ENCODE measurements at regions not wholly inside any gene's neighbourhood (a gene's known extent, or its start where the extent isn't known, plus 50 kb on each side); places are given as distances from the start of the nearest gene placed in this dataset.

GRCh38 chr22:22109693-22110466 is 127.3 kb upstream of the TOP3B start:
- no peak for DNase-seq
- Histone ChIP-seq H3K36me3 (ENCODE audit: insufficient read depth, low read length) (no peaks in the 10 kb centered on the region), H3K4me1 (ENCODE audit: insufficient read depth, low read length) (peaks cover 17% of the 10 kb centered on the region), H3K27ac (ENCODE audit: low read depth, low read length) (peak overlapping the region; percentile 49), H3K4me3 (ENCODE audit: low read length) (no peak overlapping the region), H3K27me3 (ENCODE audit: insufficient read depth, low read length, poor library complexity, severe bottlenecking) (no peaks in the 10 kb centered on the region), H3K9me3 (ENCODE audit: low read length) (no peaks in the 10 kb centered on the region)
- no peaks in the 10 kb centered on the region for H3K9me3 Mint-ChIP-seq
- H3K27me3 Mint-ChIP-seq, result peaks cover 0 to 6% of the 10 kb centered on the region in 2 donors
- CTCF ChIA-PET, result interaction anchor here (1.2 to 1.3 kb wide), 2 partner anchors 9 to 45 kb away, joined by 3 to 5 read pairs; no protein-coding TSS in a partner anchor
- H3K36me3 Mint-ChIP-seq, result no peaks in the 10 kb centered on the region
- H3K4me1 Mint-ChIP-seq, result peaks cover 10 to 21% (median 13%) of the 10 kb centered on the region in 3 donors
- H3K4me3 Mint-ChIP-seq, result no peak overlapping the region
- POLR2A ChIA-PET, result no interaction called here
- no peak overlapping the region for H3K27ac Mint-ChIP-seq

- Mint-ChIP-seq H3K4me3 (no peak overlapping the region), H3K27me3 (peaks cover 0 to 17% of the 10 kb centered on the region in 2 donors), H3K27ac (no peak overlapping the region), H3K9me3 (no peaks in the 10 kb centered on the region), H3K36me3 (no peaks in the 10 kb centered on the region), H3K4me1 (peaks cover 10 to 19% (median 13%) of the 10 kb centered on the region in 3 donors)
- no peaks in the 10 kb centered on the region for H3K36me3 ChIP-seq (ENCODE audit: insufficient read depth, low read length)
- no peak for DNase-seq
- H3K9me3 ChIP-seq (ENCODE audit: low read length), result no peaks in the 10 kb centered on the region
- H3K4me1 ChIP-seq (ENCODE audit: insufficient read depth, low read length), result peaks cover 15% of the 10 kb centered on the region
- H3K4me3 ChIP-seq (ENCODE audit: low read length), result no peak overlapping the region
- no peak overlapping the region for H3K27ac ChIP-seq (ENCODE audit: low read depth, low read length)
- ChIA-PET POLR2A (no interaction called here), CTCF (no interaction called here)
- no peaks in the 10 kb centered on the region for H3K27me3 ChIP-seq (ENCODE audit: insufficient read depth, low read length, poor library complexity, severe bottlenecking)
Measured at GRCh38 chr22:22106855-22107254, 124.3 kb upstream of the TOP3B start.

- Mint-ChIP-seq H3K4me1 (peaks cover 0 to 4% (median 0%) of the 10 kb centered on the region in 3 donors), H3K4me3 (no peak overlapping the region), H3K9me3 (no peaks in the 10 kb centered on the region), H3K27me3 (peaks cover 0 to 17% of the 10 kb centered on the region in 2 donors), H3K27ac (no peak overlapping the region), H3K36me3 (no peaks in the 10 kb centered on the region)
- Histone ChIP-seq H3K27me3 (ENCODE audit: insufficient read depth, low read length, poor library complexity, severe bottlenecking) (no peaks in the 10 kb centered on the region), H3K4me3 (ENCODE audit: low read length) (no peak overlapping the region), H3K4me1 (ENCODE audit: insufficient read depth, low read length) (peaks cover under 1% of the 10 kb centered on the region), H3K27ac (ENCODE audit: low read depth, low read length) (no peak overlapping the region), H3K36me3 (ENCODE audit: insufficient read depth, low read length) (no peaks in the 10 kb centered on the region), H3K9me3 (ENCODE audit: low read length) (no peaks in the 10 kb centered on the region)
- DNase-seq, result no peak
- ChIA-PET POLR2A (no interaction called here), CTCF (no interaction called here)
Measured at GRCh38 chr22:22105364-22105763, 122.8 kb upstream of the TOP3B start.

GRCh38 chr22:22103078-22103875 is 120.7 kb upstream of the TOP3B start:
- Mint-ChIP-seq H3K4me3 (no peak overlapping the region), H3K27me3 (peaks cover 0 to 17% of the 10 kb centered on the region in 2 donors), H3K4me1 (no peaks in the 10 kb centered on the region), H3K36me3 (no peaks in the 10 kb centered on the region), H3K27ac (no peak overlapping the region), H3K9me3 (no peaks in the 10 kb centered on the region)
- no peaks in the 10 kb centered on the region for H3K4me1 ChIP-seq (ENCODE audit: insufficient read depth, low read length)
- H3K9me3 ChIP-seq (ENCODE audit: low read length), result no peaks in the 10 kb centered on the region
- ChIA-PET CTCF (no interaction called here), POLR2A (no interaction called here)
- DNase-seq, result no peak
- H3K27ac ChIP-seq (ENCODE audit: low read depth, low read length), result no peak overlapping the region
- H3K36me3 ChIP-seq (ENCODE audit: insufficient read depth, low read length), result no peaks in the 10 kb centered on the region
- H3K4me3 ChIP-seq (ENCODE audit: low read length), result no peak overlapping the region
- H3K27me3 ChIP-seq (ENCODE audit: insufficient read depth, low read length, poor library complexity, severe bottlenecking), result no peaks in the 10 kb centered on the region

- no peaks in the 10 kb centered on the region for H3K36me3 ChIP-seq (ENCODE audit: insufficient read depth, low read length)
- no peak overlapping the region for H3K4me3 ChIP-seq (ENCODE audit: low read length)
- Mint-ChIP-seq H3K36me3 (no peaks in the 10 kb centered on the region), H3K9me3 (no peaks in the 10 kb centered on the region), H3K27ac (no peak overlapping the region), H3K27me3 (peaks cover 0 to 21% of the 10 kb centered on the region in 2 donors), H3K4me3 (no peak overlapping the region), H3K4me1 (no peaks in the 10 kb centered on the region)
- ChIA-PET CTCF (interaction anchor here (1.6 kb wide), 1 partner anchor 11 kb away, joined by 3 read pairs; no protein-coding TSS in a partner anchor), POLR2A (no interaction called here)
- H3K9me3 ChIP-seq (ENCODE audit: low read length), result no peaks in the 10 kb centered on the region
- H3K27me3 ChIP-seq (ENCODE audit: insufficient read depth, low read length, poor library complexity, severe bottlenecking), result peaks cover 10% of the 10 kb centered on the region
- no peak overlapping the region for H3K27ac ChIP-seq (ENCODE audit: low read depth, low read length)
- H3K4me1 ChIP-seq (ENCODE audit: insufficient read depth, low read length), result no peaks in the 10 kb centered on the region
- no peak for DNase-seq
Measured at GRCh38 chr22:22099833-22100812, 117.5 kb upstream of the TOP3B start.

GRCh38 chr22:22099194-22099486 is 116.6 kb upstream of the TOP3B start:
- H3K27me3 ChIP-seq (ENCODE audit: insufficient read depth, low read length, poor library complexity, severe bottlenecking), result peaks cover 11% of the 10 kb centered on the region
- H3K4me3 Mint-ChIP-seq, result no peak overlapping the region
- no peak overlapping the region for H3K4me3 ChIP-seq (ENCODE audit: low read length)
- H3K27ac ChIP-seq (ENCODE audit: low read depth, low read length), result no peak overlapping the region
- H3K27me3 Mint-ChIP-seq, result peaks cover 0 to 24% of the 10 kb centered on the region in 2 donors
- H3K36me3 Mint-ChIP-seq, result no peaks in the 10 kb centered on the region
- no peaks in the 10 kb centered on the region for H3K9me3 Mint-ChIP-seq
- no peaks in the 10 kb centered on the region for H3K36me3 ChIP-seq (ENCODE audit: insufficient read depth, low read length)
- POLR2A ChIA-PET, result no interaction called here
- H3K4me1 Mint-ChIP-seq, result no peaks in the 10 kb centered on the region
- no peaks in the 10 kb centered on the region for H3K4me1 ChIP-seq (ENCODE audit: insufficient read depth, low read length)
- CTCF ChIA-PET, result no interaction called here
- no peak for DNase-seq
- no peaks in the 10 kb centered on the region for H3K9me3 ChIP-seq (ENCODE audit: low read length)
- no peak overlapping the region for H3K27ac Mint-ChIP-seq

- Histone ChIP-seq H3K4me3 (ENCODE audit: low read length) (no peak overlapping the region), H3K36me3 (ENCODE audit: insufficient read depth, low read length) (no peaks in the 10 kb centered on the region), H3K4me1 (ENCODE audit: insufficient read depth, low read length) (no peaks in the 10 kb centered on the region), H3K27ac (ENCODE audit: low read depth, low read length) (no peak overlapping the region), H3K27me3 (ENCODE audit: insufficient read depth, low read length, poor library complexity, severe bottlenecking) (peaks cover 11% of the 10 kb centered on the region), H3K9me3 (ENCODE audit: low read length) (no peaks in the 10 kb centered on the region)
- POLR2A ChIA-PET, result no interaction called here
- peaks cover 0 to 26% of the 10 kb centered on the region in 2 donors for H3K27me3 Mint-ChIP-seq
- no peaks in the 10 kb centered on the region for H3K9me3 Mint-ChIP-seq
- CTCF ChIA-PET, result no interaction called here
- H3K27ac Mint-ChIP-seq, result no peak overlapping the region
- H3K4me1 Mint-ChIP-seq, result no peaks in the 10 kb centered on the region
- no peaks in the 10 kb centered on the region for H3K36me3 Mint-ChIP-seq
- no peak overlapping the region for H3K4me3 Mint-ChIP-seq
- DNase-seq, result no peak
Measured at GRCh38 chr22:22098457-22099193, 116.0 kb upstream of the TOP3B start.
